Omental fat pad (tissue), 3 donors: ENCODE measurements at regions not wholly inside any gene's neighbourhood (a gene's known extent, or its start where the extent isn't known, plus 50 kb on each side); places are given as distances from the start of the nearest gene placed in this dataset.

Experiments used
- ATAC-seq: fragments of 150-250 bp; one replicate; pipeline ENCODE4 v1.9.1; 2016; ENCODE audit warnings: mild to moderate bottlenecking, moderate library complexity; ENCODE audit not compliant: low FRiP score
- DNase-seq: peaks from one replicate; pipeline ENCODE4 v3.0.0-alpha.2; 2019; ENCODE audit warnings: low spot score
- CTCF ChIP-seq, 3 donors: fragments of 450-650 bp; IDR thresholded peaks; one replicate each; pipeline ENCODE4 v1.5.1; 2016 to 2017; ENCODE audit warnings: antibody characterized with exemption in 3 of 3, mild to moderate bottlenecking in 3 of 3, moderate library complexity in 2 of 3

GRCh38 chr2:128660836-128661235 lies 342.2 kb upstream of the HS6ST1 start:
- no peak for ATAC-seq
- no peak for TF ChIP-seq CTCF (IDR thresholded peaks at IDR 0.05)
- no peak for DNase-seq

- DNase-seq (no peak), ATAC-seq (no peak)
- no peak for TF ChIP-seq CTCF (IDR thresholded peaks at IDR 0.05)
These were observed 342.6 kb upstream of the HS6ST1 start for GRCh38 chr2:128661311-128661710.

- DNase-seq (no peak), ATAC-seq (no peak)
- TF ChIP-seq CTCF (IDR thresholded peaks at IDR 0.05): no peak
These were observed 343.4 kb upstream of the HS6ST1 start for GRCh38 chr2:128662051-128662471.

GRCh38 chr2:128663371-128664050 lies 344.8 kb upstream of the HS6ST1 start:
- DNase-seq: no peak
- no peak for ATAC-seq

GRCh38 chr2:128664499-128664971 lies 345.9 kb upstream of the HS6ST1 start:
- no peak for DNase-seq
- no peak for TF ChIP-seq CTCF (IDR thresholded peaks at IDR 0.05)
- no peak for ATAC-seq

More at GRCh38 chr2:128663371-128664050, 344.8 kb upstream of the HS6ST1 start:
- no peak for TF ChIP-seq CTCF (IDR thresholded peaks at IDR 0.05)

GRCh38 chr2:128665113-128665512 lies 346.4 kb upstream of the HS6ST1 start:
- no peak for ATAC-seq
- no peak for TF ChIP-seq CTCF (IDR thresholded peaks at IDR 0.05)
- no peak for DNase-seq

- no peak for TF ChIP-seq CTCF (IDR thresholded peaks at IDR 0.05)
- DNase-seq: no peak
- no peak for ATAC-seq
These were observed 347.9 kb upstream of the HS6ST1 start for GRCh38 chr2:128666596-128666995.
